K562 (cell line): ENCODE measurements at regions not wholly inside any gene's neighbourhood (a gene's known extent, or its start where the extent isn't known, plus 50 kb on each side); places are given as distances from the start of the nearest gene placed in this dataset.
A peak's percentile ranks its signal among the peaks of the same experiment; 100 is the strongest.

Experiments
- KDM5B ChIP-seq: fragments of 200-600 bp; sonication (generic); IDR thresholded peaks from 2 replicates; pipeline ENCODE4 v1.6.1; 2012; ENCODE audit warnings: low read depth, mild to moderate bottlenecking, moderate library complexity, low read length, control low read depth, inconsistent platforms; ENCODE audit not compliant: insufficient replicate concordance
- NFXL1 ChIP-seq: fragments of 450-650 bp; formaldehyde crosslinking; IDR thresholded peaks from 2 replicates; pipeline ENCODE4 v1.4.0; 2021; ENCODE audit warnings: mild to moderate bottlenecking
- POLR3G ChIP-seq: IDR thresholded peaks from 2 replicates; pipeline ENCODE4 v1.6.1; 2011; ENCODE audit not compliant: insufficient read length, insufficient replicate concordance; ENCODE audit errors: extremely low read depth
- TGIF2 ChIP-seq: sonication (generic); formaldehyde crosslinking; IDR thresholded peaks from 2 replicates; pipeline ENCODE4 v1.8.1; 2022; ENCODE audit warnings: mild to moderate bottlenecking, missing genetic modification reagents, moderate library complexity
- ZNF584 ChIP-seq: fragments of 200-800 bp; sonication (Bioruptor generic); IDR thresholded peaks from 2 replicates; pipeline ENCODE4 v1.6.1; 2016; ENCODE audit warnings: low read depth, mild to moderate bottlenecking, missing genetic modification characterization, missing compliant biosample characterization
- ZNF707 ChIP-seq: fragments of 250-450 bp; sonication (Bioruptor Pico); conservative IDR thresholded peaks from 2 replicates; pipeline ENCODE4 v1.8.0; 2022; ENCODE audit warnings: inconsistent platforms, mild to moderate bottlenecking, moderate library complexity
- TF ChIP-seq, protein P1 (sequence below): fragments of 450-650 bp; IDR thresholded peaks from 2 replicates; pipeline ENCODE4 v1.6.1; 2016; ENCODE audit warnings: low read depth
- TF ChIP-seq, protein P2 (sequence below): fragments of 450-650 bp; IDR thresholded peaks from 2 replicates; pipeline ENCODE4 v1.6.1; 2016; ENCODE audit warnings: borderline replicate concordance
- TF ChIP-seq, protein P3 (sequence below): fragments of 450-650 bp; conservative IDR thresholded peaks from 2 replicates; pipeline ENCODE4 v1.6.1; 2016; ENCODE audit warnings: missing genetic modification characterization, low read depth, mild to moderate bottlenecking, missing compliant biosample characterization, moderate library complexity

DNA sequence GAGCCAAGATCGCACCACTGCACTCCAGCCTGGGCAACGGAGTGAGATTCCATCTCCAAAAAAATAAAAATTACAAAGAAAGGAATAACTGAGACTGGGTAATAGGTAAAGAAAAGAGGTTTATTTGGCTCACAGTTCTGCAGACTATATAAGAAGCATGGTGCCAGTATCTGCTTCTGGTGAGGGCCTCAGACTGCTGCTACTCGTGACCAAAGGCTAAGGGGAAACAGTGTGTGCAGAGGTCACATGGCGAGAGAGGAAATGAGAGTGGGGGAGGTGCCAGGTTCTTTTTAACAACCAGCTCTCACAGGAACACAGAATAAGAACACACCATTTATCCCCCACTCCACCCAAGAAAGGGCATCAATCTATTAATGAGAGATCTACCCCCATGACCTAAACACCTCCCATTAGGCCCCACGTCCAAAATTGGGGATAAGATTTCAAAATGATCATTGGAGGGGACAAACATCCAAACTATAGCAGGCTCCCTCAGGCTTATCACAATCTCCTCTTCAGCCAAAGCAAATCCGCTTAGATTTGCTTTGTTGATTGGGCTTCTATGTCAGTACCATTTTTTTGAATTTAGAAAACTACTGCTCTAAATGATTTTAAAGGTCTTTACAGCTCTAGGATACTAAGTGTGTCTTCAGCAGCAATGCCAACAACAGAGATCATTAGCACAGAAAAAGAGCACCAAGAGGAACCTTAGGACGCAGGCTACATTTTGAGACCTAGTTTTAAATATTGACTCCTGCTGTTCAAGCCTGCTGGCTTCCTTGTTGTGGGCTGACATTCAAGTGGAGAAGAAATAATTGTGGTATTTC is 84.2 kb upstream of the TBL1XR1 start (continued):
- TF ChIP-seq, protein P1, sequence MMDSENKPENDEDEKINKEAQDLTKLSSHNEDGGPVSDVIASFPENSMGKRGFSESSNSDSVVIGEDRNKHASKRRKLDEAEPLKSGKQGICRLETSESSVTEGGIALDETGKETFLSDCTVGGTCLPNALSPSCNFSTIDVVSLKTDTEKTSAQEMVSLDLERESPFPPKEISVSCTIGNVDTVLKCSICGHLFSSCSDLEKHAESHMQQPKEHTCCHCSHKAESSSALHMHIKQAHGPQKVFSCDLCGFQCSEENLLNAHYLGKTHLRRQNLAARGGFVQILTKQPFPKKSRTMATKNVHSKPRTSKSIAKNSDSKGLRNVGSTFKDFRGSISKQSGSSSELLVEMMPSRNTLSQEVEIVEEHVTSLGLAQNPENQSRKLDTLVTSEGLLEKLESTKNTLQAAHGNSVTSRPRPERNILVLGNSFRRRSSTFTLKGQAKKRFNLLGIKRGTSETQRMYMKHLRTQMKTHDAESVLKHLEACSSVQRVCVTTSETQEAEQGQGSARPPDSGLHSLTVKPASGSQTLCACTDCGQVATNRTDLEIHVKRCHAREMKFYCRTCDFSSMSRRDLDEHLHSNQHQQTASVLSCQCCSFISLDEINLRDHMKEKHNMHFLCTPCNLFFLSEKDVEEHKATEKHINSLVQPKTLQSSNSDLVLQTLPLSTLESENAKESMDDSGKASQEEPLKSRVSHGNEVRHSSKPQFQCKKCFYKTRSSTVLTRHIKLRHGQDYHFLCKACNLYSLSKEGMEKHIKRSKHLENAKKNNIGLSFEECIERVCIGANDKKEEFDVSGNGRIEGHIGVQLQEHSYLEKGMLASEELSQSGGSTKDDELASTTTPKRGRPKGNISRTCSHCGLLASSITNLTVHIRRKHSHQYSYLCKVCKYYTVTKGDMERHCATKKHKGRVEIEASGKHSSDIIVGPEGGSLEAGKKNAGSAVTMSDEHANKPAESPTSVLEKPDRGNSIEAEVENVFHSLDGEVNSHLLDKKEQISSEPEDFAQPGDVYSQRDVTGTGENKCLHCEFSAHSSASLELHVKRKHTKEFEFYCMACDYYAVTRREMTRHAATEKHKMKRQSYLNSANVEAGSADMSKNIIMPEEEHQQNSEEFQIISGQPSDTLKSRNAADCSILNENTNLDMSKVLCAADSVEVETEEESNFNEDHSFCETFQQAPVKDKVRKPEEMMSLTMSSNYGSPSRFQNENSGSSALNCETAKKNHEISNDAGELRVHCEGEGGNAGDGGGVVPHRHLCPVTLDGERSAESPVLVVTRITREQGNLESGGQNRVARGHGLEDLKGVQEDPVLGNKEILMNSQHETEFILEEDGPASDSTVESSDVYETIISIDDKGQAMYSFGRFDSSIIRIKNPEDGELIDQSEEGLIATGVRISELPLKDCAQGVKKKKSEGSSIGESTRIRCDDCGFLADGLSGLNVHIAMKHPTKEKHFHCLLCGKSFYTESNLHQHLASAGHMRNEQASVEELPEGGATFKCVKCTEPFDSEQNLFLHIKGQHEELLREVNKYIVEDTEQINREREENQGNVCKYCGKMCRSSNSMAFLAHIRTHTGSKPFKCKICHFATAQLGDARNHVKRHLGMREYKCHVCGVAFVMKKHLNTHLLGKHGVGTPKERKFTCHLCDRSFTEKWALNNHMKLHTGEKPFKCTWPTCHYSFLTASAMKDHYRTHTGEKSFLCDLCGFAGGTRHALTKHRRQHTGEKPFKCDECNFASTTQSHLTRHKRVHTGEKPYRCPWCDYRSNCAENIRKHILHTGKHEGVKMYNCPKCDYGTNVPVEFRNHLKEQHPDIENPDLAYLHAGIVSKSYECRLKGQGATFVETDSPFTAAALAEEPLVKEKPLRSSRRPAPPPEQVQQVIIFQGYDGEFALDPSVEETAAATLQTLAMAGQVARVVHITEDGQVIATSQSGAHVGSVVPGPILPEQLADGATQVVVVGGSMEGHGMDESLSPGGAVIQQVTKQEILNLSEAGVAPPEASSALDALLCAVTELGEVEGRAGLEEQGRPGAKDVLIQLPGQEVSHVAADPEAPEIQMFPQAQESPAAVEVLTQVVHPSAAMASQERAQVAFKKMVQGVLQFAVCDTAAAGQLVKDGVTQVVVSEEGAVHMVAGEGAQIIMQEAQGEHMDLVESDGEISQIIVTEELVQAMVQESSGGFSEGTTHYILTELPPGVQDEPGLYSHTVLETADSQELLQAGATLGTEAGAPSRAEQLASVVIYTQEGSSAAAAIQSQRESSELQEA: no peak
- TF ChIP-seq TGIF2 (no peak), KDM5B (no peak), ZNF707 (CRISPR knock-in tag) (no peak), NFXL1 (CRISPR knock-in tag) (no peak), POLR3G (no peak), ZNF584 (peak; percentile 63; the same call in 1 of the 2 replicates)
- TF ChIP-seq, protein P2, sequence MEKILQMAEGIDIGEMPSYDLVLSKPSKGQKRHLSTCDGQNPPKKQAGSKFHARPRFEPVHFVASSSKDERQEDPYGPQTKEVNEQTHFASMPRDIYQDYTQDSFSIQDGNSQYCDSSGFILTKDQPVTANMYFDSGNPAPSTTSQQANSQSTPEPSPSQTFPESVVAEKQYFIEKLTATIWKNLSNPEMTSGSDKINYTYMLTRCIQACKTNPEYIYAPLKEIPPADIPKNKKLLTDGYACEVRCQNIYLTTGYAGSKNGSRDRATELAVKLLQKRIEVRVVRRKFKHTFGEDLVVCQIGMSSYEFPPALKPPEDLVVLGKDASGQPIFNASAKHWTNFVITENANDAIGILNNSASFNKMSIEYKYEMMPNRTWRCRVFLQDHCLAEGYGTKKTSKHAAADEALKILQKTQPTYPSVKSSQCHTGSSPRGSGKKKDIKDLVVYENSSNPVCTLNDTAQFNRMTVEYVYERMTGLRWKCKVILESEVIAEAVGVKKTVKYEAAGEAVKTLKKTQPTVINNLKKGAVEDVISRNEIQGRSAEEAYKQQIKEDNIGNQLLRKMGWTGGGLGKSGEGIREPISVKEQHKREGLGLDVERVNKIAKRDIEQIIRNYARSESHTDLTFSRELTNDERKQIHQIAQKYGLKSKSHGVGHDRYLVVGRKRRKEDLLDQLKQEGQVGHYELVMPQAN: no peak
- TF ChIP-seq, protein P3, sequence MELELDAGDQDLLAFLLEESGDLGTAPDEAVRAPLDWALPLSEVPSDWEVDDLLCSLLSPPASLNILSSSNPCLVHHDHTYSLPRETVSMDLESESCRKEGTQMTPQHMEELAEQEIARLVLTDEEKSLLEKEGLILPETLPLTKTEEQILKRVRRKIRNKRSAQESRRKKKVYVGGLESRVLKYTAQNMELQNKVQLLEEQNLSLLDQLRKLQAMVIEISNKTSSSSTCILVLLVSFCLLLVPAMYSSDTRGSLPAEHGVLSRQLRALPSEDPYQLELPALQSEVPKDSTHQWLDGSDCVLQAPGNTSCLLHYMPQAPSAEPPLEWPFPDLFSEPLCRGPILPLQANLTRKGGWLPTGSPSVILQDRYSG: no peak
